ENCODE measurements at regions not wholly inside any gene's neighbourhood (a gene's known extent, or its start where the extent isn't known, plus 50 kb on each side); places are given as distances from the start of the nearest gene placed in this dataset.
"Not testable (repeated sequence)": the region's sequence is repeated elsewhere in the genome, so short reads cannot be mapped to it uniquely, and the experiment has no call there.

- TF ChIP-seq RBBP5 (IDR thresholded peaks at IDR 0.05; ENCODE audit: borderline replicate concordance, low read depth, low read length); POLR2A (IDR thresholded peaks at IDR 0.05; ENCODE audit: control extremely low read depth in 1 of 2, low read depth in 2 of 2, low read length in 2 of 2); GTF2F1 (IDR thresholded peaks at IDR 0.05; ENCODE audit: borderline replicate concordance, low read depth, low read length); TEAD4 (IDR thresholded peaks at IDR 0.05; ENCODE audit: low read depth, low read length); POLR2AphosphoS5 (IDR thresholded peaks at IDR 0.05; ENCODE audit: low read depth, low read length); RFX5 (IDR thresholded peaks at IDR 0.05; ENCODE audit: borderline replicate concordance, low read depth, low read length); CTCF (IDR thresholded peaks at IDR 0.05; ENCODE audit: control extremely low read depth in 1 of 3, insufficient read depth in 1 of 3, low read depth in 1 of 3, low read length in 3 of 3); RAD21 (IDR thresholded peaks at IDR 0.05 in 1 of 2, conservative IDR thresholded peaks at IDR 0.05 in 1 of 2; ENCODE audit: low read depth in 2 of 2, low read length in 2 of 2): not testable (repeated sequence)
Observed at GRCh38 chr16:88223696-88224095, 159.1 kb upstream of the ZNF469 start.

All from H1 (cell line).